Activated B cell treated with CpG ODN at 0.5 μM for 24 hours (primary cell): ENCODE measurements at regions not wholly inside any gene's neighbourhood (a gene's known extent, or its start where the extent isn't known, plus 50 kb on each side); places are given as distances from the start of the nearest gene placed in this dataset.

ENCODE experiments used
- ATAC-seq: fragments of 200-7000 bp; cut with Tn5 transposase; one replicate; pipeline ENCODE4 v1.10.0; 2021; ENCODE audit warnings: low read depth, mild to moderate bottlenecking, moderate library complexity
- CTCF ChIA-PET: fragments of 350-600 bp; sonication (Branson Sonifier 250); formaldehyde crosslinking; loops from one replicate; lab custom pipeline; 2021; ENCODE audit warnings: antibody characterized with exemption; lab: Charles Lee
- POLR2A ChIA-PET: fragments of 350-600 bp; sonication (Branson Sonifier 250); formaldehyde crosslinking; loops from one replicate; lab custom pipeline; 2021; ENCODE audit warnings: antibody characterized with exemption; lab: Charles Lee
- DNase-seq: peaks from one replicate; pipeline ENCODE4 v3.0.0; 2022
- H3K27ac Mint-ChIP-seq: one replicate; pipeline ENCODE4 v1.8.0; 2020; ENCODE audit warnings: mixed read lengths
- H3K27me3 Mint-ChIP-seq: one replicate; pipeline ENCODE4 v1.8.0; 2021; ENCODE audit warnings: mixed read lengths
- H3K36me3 Mint-ChIP-seq: one replicate; pipeline ENCODE4 v1.8.0; 2021; ENCODE audit warnings: low read depth, mixed read lengths
- H3K4me1 Mint-ChIP-seq: one replicate; pipeline ENCODE4 v1.8.0; 2021; ENCODE audit warnings: mixed read lengths
- H3K4me3 Mint-ChIP-seq: one replicate; pipeline ENCODE4 v1.8.0; 2020; ENCODE audit warnings: mild to moderate bottlenecking, mixed read lengths
- H3K9me3 Mint-ChIP-seq: one replicate; pipeline ENCODE4 v1.8.0; 2020; ENCODE audit warnings: mixed read lengths
- CTCF ChIP-seq: fragments of 200-600 bp; IDR thresholded peaks from one replicate; pipeline ENCODE4 v1.8.0; 2022; ENCODE audit warnings: antibody characterized with exemption, mild to moderate bottlenecking
- intact Hi-C: fragments of 100-400 bp; cut with micrococcal nuclease; formaldehyde crosslinking; loops from one replicate; pipeline ENCODE4 v1.15.1; 2024

GRCh38 chr10:118956802-118957442 lies 72.6 kb upstream of the NANOS1 start:
- Mint-ChIP-seq H3K9me3 (no peaks in the 10 kb centered on the region), H3K4me1 (no peaks in the 10 kb centered on the region), H3K27ac (no peak overlapping the region), H3K36me3 (no peaks in the 10 kb centered on the region), H3K27me3 (peaks cover 23% of the 10 kb centered on the region), H3K4me3 (no peak overlapping the region)
- ChIA-PET POLR2A (no interaction called here), CTCF (no interaction called here)
- TF ChIP-seq CTCF = no peak
- intact Hi-C loops = no loop called here
- ATAC-seq (no peak), DNase-seq (no peak)

- Mint-ChIP-seq H3K27ac (no peak overlapping the region), H3K4me3 (no peak overlapping the region), H3K27me3 (peaks cover 18% of the 10 kb centered on the region), H3K4me1 (no peaks in the 10 kb centered on the region), H3K9me3 (no peaks in the 10 kb centered on the region), H3K36me3 (no peaks in the 10 kb centered on the region)
- ChIA-PET POLR2A (no interaction called here), CTCF (no interaction called here)
- ATAC-seq (no peak), DNase-seq (no peak)
- intact Hi-C loops = no loop called here
- TF ChIP-seq CTCF = no peak
Measured at GRCh38 chr10:118957443-118957825, 72.1 kb upstream of the NANOS1 start.

DNA sequence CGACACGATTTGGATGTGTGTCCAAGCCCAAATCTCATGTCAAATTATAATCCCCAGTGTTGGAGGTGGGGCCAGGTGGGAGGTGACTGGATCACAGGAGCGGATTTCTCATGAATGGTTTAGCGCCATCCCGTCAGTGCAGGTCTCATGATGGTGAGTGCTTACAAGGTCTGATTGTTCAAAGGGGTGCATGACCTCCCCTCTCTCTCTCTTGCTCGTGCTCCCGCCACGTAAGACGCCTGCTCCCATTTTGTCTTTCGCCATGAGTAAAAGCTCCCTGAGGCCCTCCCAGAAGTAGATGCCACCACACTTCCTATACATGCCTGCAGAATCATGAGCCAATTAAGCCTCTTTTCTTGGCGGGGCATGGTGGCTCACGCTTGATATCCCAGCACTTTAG lies 71.5 kb upstream of the NANOS1 start:
- DNase-seq = no peak
- CTCF ChIA-PET = no interaction called here
- peaks cover 16% of the 10 kb centered on the region for H3K27me3 Mint-ChIP-seq

GRCh38 chr10:118958559-118958958 lies 71.0 kb upstream of the NANOS1 start:
- TF ChIP-seq CTCF = no peak
- Mint-ChIP-seq H3K9me3 (no peaks in the 10 kb centered on the region), H3K27me3 (peaks cover 13% of the 10 kb centered on the region), H3K4me3 (no peak overlapping the region), H3K36me3 (no peaks in the 10 kb centered on the region), H3K4me1 (no peaks in the 10 kb centered on the region), H3K27ac (no peak overlapping the region)
- CTCF ChIA-PET = no interaction called here
- POLR2A ChIA-PET = no interaction called here
- no peak for DNase-seq
- ATAC-seq = no peak
- intact Hi-C loops = no loop called here

More for the DNA sequence above, 71.5 kb upstream of the NANOS1 start:
- Mint-ChIP-seq H3K4me1 (no peaks in the 10 kb centered on the region), H3K27ac (no peak overlapping the region), H3K4me3 (no peak overlapping the region), H3K36me3 (no peaks in the 10 kb centered on the region), H3K9me3 (no peaks in the 10 kb centered on the region)
- intact Hi-C loops = no loop called here
- TF ChIP-seq CTCF = no peak
- ATAC-seq = no peak
- POLR2A ChIA-PET = no interaction called here

- no peak overlapping the region for H3K27ac Mint-ChIP-seq
- H3K4me1 Mint-ChIP-seq = no peaks in the 10 kb centered on the region
- ChIA-PET CTCF (no interaction called here), POLR2A (no interaction called here)
- H3K9me3 Mint-ChIP-seq = no peaks in the 10 kb centered on the region
- intact Hi-C loops = no loop called here
- no peaks in the 10 kb centered on the region for H3K36me3 Mint-ChIP-seq
- no peak overlapping the region for H3K4me3 Mint-ChIP-seq
- peaks cover 7% of the 10 kb centered on the region for H3K27me3 Mint-ChIP-seq
- DNase-seq (no peak), ATAC-seq (no peak)
- no peak for TF ChIP-seq CTCF
Measured at GRCh38 chr10:118958984-118959925, 70.3 kb upstream of the NANOS1 start.
